AG09309 (cell line): ENCODE measurements at regions not wholly inside any gene's neighbourhood (a gene's known extent, or its start where the extent isn't known, plus 50 kb on each side); places are given as distances from the start of the nearest gene placed in this dataset.

Source experiments
- DNase-seq: peaks from one replicate; pipeline ENCODE4 v3.0.0-alpha.2; 2010; ENCODE audit warnings: low read depth
- H3K4me3 ChIP-seq: 2 replicates; pipeline ENCODE4 v1.5.1; 2011; ENCODE audit warnings: mild to moderate bottlenecking, low read depth, low read length, moderate library complexity; ENCODE audit not compliant: control insufficient read depth
- TF ChIP-seq, protein P1 (sequence below): IDR thresholded peaks from 2 replicates; pipeline ENCODE4 v1.5.1; 2011; ENCODE audit warnings: mild to moderate bottlenecking, low read depth, low read length, inconsistent platforms; ENCODE audit not compliant: insufficient read depth, control insufficient read depth; ENCODE audit errors: missing control alignments

DNA sequence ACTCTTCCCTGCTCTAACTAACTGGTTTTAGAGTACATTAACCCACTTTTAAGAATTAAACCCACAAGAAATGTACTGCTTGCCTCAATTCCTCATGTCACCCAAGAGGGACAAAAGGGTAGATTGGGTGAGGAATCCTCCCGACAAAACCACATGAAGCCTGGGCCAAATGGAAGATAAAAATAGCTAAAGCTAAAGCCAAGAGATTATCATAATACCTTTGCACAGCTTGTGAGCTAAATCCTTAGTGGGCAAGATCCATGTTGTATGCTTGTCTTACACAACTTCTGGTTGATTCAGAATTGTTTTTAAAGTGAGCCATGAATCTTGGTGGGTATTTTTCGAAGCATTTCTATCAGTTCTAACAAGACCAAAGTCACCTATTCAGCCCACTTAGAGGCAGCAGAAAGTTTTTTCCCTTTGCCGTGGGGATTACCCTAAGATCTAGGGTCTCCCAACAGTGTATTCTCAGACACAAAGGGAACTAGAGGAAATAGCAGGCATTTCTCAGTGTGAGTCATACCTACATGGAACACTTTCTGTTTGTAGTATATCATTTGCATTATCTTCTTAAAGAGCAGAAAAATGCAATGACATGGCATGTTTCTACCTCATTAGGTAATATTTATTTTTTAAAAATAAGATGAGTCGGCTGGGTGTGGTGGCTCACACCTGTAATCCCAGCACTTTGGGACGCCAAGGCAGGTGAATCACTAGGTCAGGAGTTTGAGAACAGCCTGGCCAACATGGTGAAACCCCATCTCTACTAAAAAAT, 616.6 kb downstream of the KCNH5 start:
- TF ChIP-seq, protein P1, sequence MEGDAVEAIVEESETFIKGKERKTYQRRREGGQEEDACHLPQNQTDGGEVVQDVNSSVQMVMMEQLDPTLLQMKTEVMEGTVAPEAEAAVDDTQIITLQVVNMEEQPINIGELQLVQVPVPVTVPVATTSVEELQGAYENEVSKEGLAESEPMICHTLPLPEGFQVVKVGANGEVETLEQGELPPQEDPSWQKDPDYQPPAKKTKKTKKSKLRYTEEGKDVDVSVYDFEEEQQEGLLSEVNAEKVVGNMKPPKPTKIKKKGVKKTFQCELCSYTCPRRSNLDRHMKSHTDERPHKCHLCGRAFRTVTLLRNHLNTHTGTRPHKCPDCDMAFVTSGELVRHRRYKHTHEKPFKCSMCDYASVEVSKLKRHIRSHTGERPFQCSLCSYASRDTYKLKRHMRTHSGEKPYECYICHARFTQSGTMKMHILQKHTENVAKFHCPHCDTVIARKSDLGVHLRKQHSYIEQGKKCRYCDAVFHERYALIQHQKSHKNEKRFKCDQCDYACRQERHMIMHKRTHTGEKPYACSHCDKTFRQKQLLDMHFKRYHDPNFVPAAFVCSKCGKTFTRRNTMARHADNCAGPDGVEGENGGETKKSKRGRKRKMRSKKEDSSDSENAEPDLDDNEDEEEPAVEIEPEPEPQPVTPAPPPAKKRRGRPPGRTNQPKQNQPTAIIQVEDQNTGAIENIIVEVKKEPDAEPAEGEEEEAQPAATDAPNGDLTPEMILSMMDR = no peak
- no peak overlapping the region for H3K4me3 ChIP-seq
- no peak for DNase-seq

DNA sequence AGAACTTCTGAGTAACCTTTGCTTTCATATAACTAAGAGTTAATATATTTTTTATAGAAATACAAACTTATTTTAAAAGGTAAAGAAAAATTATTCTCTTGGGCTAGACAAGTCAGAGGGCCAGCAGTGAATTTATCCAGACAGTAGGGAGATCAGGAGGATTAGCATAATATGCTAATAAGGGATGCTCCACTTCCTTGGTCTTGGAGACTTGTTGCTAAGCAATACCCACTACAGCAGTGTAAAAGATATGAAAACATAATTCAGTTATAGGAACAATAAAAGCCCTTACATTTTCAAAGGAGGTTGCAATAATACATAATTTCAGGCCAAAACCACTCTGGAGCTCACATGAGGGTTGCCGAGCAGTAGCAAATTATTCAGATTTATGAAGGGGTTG, 615.6 kb downstream of the KCNH5 start:
- DNase-seq = no peak
- no peak overlapping the region for H3K4me3 ChIP-seq
- TF ChIP-seq, protein P1 = no peak

DNA sequence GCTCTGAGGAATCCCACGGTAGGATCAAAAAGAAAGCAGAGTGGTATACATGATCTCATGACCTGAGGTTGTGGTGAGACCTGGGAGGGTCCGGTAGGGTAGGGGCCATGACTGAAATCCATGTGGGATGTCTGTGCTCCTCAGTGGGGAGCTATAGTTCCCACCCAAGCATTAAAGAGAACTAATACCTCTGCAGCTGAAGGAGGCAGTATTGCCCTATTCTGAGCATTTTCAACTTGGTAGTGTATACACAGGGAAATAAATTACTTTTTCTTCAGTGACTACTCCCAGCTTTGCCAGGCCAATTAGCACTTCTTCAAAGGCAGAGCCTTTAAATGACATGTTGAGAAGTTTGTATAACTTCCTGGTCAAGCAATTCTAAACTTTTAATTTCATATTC, 613.8 kb downstream of the KCNH5 start:
- TF ChIP-seq, protein P1 = no peak
- H3K4me3 ChIP-seq = no peak overlapping the region
- DNase-seq = no peak

DNA sequence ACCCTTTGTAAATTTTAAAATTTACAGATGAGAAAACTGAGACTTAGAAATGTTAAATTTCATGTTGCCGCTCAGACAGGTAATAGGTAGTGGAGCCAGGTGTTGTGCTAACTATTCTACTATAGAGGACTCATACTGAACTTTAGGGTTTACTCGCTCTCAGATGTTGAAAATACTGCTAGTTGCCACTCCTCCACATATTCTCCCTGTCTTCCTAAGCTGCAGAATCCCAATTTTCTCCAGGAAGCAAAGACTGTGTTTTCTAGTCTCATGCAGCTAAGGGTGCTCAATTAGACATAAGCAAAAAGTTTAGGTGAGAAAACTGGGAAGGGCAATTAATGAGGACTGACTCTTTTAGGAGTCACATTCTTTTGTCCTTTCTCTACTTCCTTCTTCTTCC, 612.3 kb downstream of the KCNH5 start:
- no peak for DNase-seq
- TF ChIP-seq, protein P1 = no peak
- H3K4me3 ChIP-seq = no peak overlapping the region

DNA sequence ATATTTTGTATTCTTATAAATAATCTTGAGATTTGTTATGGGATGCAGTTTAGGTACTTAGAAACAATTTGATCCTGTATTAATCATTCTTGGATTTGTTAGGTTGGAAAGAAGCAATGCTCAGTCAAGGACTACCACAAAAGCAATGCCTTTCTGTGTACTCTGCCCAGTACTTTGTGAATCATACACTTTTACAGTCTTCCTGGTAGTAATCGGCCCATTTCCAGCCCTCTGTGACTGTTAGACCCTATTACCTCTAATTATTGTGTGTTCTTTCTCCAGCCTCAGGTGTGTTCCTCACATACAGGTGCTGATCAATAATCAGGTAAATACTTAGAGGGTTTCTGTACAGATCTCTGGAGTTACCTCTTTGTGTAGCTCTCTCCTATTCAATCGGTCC, 609.0 kb downstream of the KCNH5 start:
- no peak for DNase-seq
- H3K4me3 ChIP-seq = no peak overlapping the region
- TF ChIP-seq, protein P1 = no peak

DNA sequence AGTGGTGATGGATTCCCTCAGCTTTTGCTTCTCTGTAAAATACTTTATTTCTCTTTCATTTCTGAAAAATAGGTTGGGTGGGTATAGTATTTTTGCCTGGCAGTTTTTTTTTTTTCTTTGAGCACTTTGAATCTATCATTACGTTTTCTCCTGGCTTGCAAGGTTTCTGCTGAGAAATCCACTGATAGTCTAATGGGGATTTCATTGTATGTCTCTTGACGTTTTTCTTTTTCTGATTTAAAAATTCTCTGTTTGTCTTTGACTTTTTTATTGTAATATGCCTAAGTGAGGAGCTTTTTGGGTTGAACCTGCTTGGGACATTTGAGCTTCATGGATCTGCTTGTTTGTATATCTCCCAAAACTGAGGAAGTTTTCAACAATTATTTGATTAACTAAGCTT, 606.0 kb downstream of the KCNH5 start:
- no peak for DNase-seq
- H3K4me3 ChIP-seq = no peak overlapping the region
- TF ChIP-seq, protein P1 = no peak
